SU-DHL-6 (cell line): ENCODE measurements at regions not wholly inside any gene's neighbourhood (a gene's known extent, or its start where the extent isn't known, plus 50 kb on each side); places are given as distances from the start of the nearest gene placed in this dataset.

Source experiments
- H2AFZ ChIP-seq: fragments of 200-600 bp; sonication (generic); 2 replicates; pipeline ENCODE4 v1.6.1; 2014; ENCODE audit warnings: low read depth, mild to moderate bottlenecking, moderate library complexity, mixed read lengths, antibody characterized with exemption, low read length; ENCODE audit not compliant: severe bottlenecking
- H3F3A ChIP-seq: fragments of 200-600 bp; shearing (Covaris generic); 2 replicates; pipeline ENCODE4 v1.6.0; 2016; ENCODE audit warnings: antibody characterized with exemption, mild to moderate bottlenecking; ENCODE audit not compliant: insufficient read depth
- H3K27ac ChIP-seq: fragments of 200-600 bp; sonication (generic); 2 replicates; pipeline ENCODE4 v1.5.1; 2016; ENCODE audit warnings: low read depth, mild to moderate bottlenecking, low read length, moderate library complexity, mixed read lengths
- H3K27me3 ChIP-seq: fragments of 200-600 bp; sonication (generic), shearing (Covaris generic); 2 replicates; pipeline ENCODE4 v1.6.0; 2014; ENCODE audit warnings: mild to moderate bottlenecking, low read length
- H3K36me3 ChIP-seq: fragments of 200-600 bp; sonication (generic); 2 replicates; pipeline ENCODE4 v1.6.1; 2014; ENCODE audit warnings: mild to moderate bottlenecking, low read length, mixed read lengths
- H3K4me2 ChIP-seq: fragments of 300-600, 200-600 bp; shearing (Covaris generic), sonication (generic); 2 replicates; pipeline ENCODE4 v1.6.0; 2014; ENCODE audit warnings: low read length, low read depth, mild to moderate bottlenecking; ENCODE audit not compliant: poor library complexity, severe bottlenecking
- H3K4me3 ChIP-seq: fragments of 200-600 bp; sonication (generic); 2 replicates; pipeline ENCODE4 v1.5.1; 2014; ENCODE audit warnings: antibody characterized with exemption, low read length, mild to moderate bottlenecking, mixed read lengths; ENCODE audit not compliant: insufficient read depth, poor library complexity, severe bottlenecking
- H3K79me2 ChIP-seq: fragments of 200-600 bp; sonication (generic); 2 replicates; pipeline ENCODE4 v1.6.1; 2014; ENCODE audit warnings: mild to moderate bottlenecking, low read length, moderate library complexity; ENCODE audit not compliant: insufficient read depth
- H3K9ac ChIP-seq: fragments of 200-600 bp; sonication (generic); 2 replicates; pipeline ENCODE4 v1.7.0; 2014; ENCODE audit warnings: mild to moderate bottlenecking, low read length
- H3K9me2 ChIP-seq: fragments of 200-600 bp; sonication (generic); replicated peaks from 2 replicates; pipeline ENCODE4 v1.6.1; 2014; ENCODE audit warnings: low read length; ENCODE audit not compliant: insufficient read depth
- H3K9me3 ChIP-seq: fragments of 200-600 bp; sonication (generic); 2 replicates; pipeline ENCODE4 v1.6.1; 2014; ENCODE audit warnings: low read length, mixed read lengths; ENCODE audit not compliant: insufficient read depth
- H4K20me1 ChIP-seq: fragments of 200-600 bp; sonication (generic); 2 replicates; pipeline ENCODE4 v1.6.1; 2014; ENCODE audit warnings: low read depth, mild to moderate bottlenecking, antibody characterized with exemption, low read length, moderate library complexity, mixed read lengths
- EZH2phosphoT487 ChIP-seq: fragments of 200-600 bp; sonication (generic), shearing (Covaris generic); conservative IDR thresholded peaks from 2 replicates; pipeline ENCODE4 v1.6.1; 2018; ENCODE audit warnings: mild to moderate bottlenecking, antibody characterized with exemption, low read length, moderate library complexity, mixed read lengths
- TF ChIP-seq, protein P1 (sequence below): fragments of 200-600 bp; sonication (generic); IDR thresholded peaks from one replicate; pipeline ENCODE4 v1.5.1; 2017; ENCODE audit warnings: antibody characterized with exemption, mild to moderate bottlenecking, low read length, moderate library complexity; ENCODE audit not compliant: insufficient read depth, poor library complexity, severe bottlenecking

DNA sequence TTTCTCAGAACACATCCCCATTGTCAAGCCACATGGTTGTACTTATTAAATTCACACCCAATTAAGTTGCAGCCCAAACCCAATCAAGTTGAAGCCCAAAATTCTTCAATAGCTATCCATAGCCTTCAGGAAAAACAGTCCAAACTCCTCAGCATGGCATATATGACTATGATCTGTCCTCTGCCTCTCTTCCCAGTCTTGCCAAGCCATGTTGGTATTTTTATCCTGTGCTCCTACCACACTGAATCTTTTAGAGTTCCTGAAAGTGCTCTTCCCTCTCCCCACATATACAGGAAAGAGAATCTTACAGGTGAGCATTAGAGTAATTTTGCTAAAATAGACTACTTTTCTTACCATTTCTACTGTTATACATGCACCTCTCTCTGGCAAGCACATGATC is 834.9 kb downstream of the RPS29 start:
- TF ChIP-seq EZH2phosphoT487, result no peak
- TF ChIP-seq, protein P1, sequence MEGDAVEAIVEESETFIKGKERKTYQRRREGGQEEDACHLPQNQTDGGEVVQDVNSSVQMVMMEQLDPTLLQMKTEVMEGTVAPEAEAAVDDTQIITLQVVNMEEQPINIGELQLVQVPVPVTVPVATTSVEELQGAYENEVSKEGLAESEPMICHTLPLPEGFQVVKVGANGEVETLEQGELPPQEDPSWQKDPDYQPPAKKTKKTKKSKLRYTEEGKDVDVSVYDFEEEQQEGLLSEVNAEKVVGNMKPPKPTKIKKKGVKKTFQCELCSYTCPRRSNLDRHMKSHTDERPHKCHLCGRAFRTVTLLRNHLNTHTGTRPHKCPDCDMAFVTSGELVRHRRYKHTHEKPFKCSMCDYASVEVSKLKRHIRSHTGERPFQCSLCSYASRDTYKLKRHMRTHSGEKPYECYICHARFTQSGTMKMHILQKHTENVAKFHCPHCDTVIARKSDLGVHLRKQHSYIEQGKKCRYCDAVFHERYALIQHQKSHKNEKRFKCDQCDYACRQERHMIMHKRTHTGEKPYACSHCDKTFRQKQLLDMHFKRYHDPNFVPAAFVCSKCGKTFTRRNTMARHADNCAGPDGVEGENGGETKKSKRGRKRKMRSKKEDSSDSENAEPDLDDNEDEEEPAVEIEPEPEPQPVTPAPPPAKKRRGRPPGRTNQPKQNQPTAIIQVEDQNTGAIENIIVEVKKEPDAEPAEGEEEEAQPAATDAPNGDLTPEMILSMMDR, result no peak
- Histone ChIP-seq H3F3A (no peaks in the 10 kb centered on the region), H4K20me1 (no peaks in the 10 kb centered on the region), H3K9me3 (no peaks in the 10 kb centered on the region), H3K27me3 (no peaks in the 10 kb centered on the region), H3K79me2 (no peaks in the 10 kb centered on the region), H3K36me3 (no peaks in the 10 kb centered on the region), H3K27ac (no peak overlapping the region), H3K9me2 (no peaks in the 10 kb centered on the region), H3K9ac (no peak overlapping the region), H2AFZ (no peak overlapping the region), H3K4me2 (no peak overlapping the region), H3K4me3 (no peak overlapping the region)

- Histone ChIP-seq H3K27ac (no peak overlapping the region), H3K36me3 (no peaks in the 10 kb centered on the region), H3F3A (no peaks in the 10 kb centered on the region), H3K9me3 (no peaks in the 10 kb centered on the region), H3K79me2 (no peaks in the 10 kb centered on the region), H3K27me3 (no peaks in the 10 kb centered on the region), H3K4me2 (no peak overlapping the region), H4K20me1 (no peaks in the 10 kb centered on the region), H3K9me2 (no peaks in the 10 kb centered on the region), H3K4me3 (no peak overlapping the region), H2AFZ (no peak overlapping the region), H3K9ac (no peak overlapping the region)
- no peak for TF ChIP-seq EZH2phosphoT487
- TF ChIP-seq, protein P1, result no peak
Observed at GRCh38 chr14:48748151-48748675, 838.0 kb downstream of the RPS29 start.

DNA sequence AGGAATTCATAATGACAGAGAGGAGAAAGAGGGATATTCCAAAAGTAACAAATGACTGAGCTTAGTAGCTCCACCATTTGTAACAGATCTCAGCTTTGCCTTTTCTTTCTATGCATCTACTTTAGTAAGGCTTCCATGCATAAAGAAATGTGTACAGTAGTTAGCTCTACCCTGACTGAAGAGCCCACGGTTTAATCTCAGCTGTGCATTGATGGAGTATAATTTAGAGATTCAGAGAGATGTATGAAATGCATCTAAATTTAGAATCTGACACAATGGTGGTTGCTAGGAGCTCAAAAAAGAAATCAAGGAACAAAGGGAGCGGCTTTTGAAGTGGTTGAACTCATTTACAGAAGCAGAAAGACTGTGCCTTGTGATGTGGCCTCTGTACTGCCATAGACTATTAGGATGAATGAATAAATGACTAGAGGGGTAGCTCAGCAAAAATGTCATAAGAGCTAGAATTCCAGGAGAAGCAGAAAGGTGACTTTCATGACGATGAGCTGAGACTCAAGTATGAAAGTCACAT is 838.6 kb downstream of the RPS29 start:
- TF ChIP-seq, protein P1, result no peak
- no peak for TF ChIP-seq EZH2phosphoT487
- no peaks in the 10 kb centered on the region for H4K20me1 ChIP-seq
- no peaks in the 10 kb centered on the region for H3K9me2 ChIP-seq
- H2AFZ ChIP-seq, result no peak overlapping the region
- no peak overlapping the region for H3K4me3 ChIP-seq
- no peak overlapping the region for H3K27ac ChIP-seq
- H3K27me3 ChIP-seq, result no peaks in the 10 kb centered on the region
- no peaks in the 10 kb centered on the region for H3K79me2 ChIP-seq
- no peak overlapping the region for H3K4me2 ChIP-seq
- H3K9ac ChIP-seq, result no peak overlapping the region
- no peaks in the 10 kb centered on the region for H3K9me3 ChIP-seq
- no peaks in the 10 kb centered on the region for H3K36me3 ChIP-seq
- H3F3A ChIP-seq, result no peaks in the 10 kb centered on the region
